ENCODE measurements at regions not wholly inside any gene's neighbourhood (a gene's known extent, or its start where the extent isn't known, plus 50 kb on each side); places are given as distances from the start of the nearest gene placed in this dataset.

DNA sequence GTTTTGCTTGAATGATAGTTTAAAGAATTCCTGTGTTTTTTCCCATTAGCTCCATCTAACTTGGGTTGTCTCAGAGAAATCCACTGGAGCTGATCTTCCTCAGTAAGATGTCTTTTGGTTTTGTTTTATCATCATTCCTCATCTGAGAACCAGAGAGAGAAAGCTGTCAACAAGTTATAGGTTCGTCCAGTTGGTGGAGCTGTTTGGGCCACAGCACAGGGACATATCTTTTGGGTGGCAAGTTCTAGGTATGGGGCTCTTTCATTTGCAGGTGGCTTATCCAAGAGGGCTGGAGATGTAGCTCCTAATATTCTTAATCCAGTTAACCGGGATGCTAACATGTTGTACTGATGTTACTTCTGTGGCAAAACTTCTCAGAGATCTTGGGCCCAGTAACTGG lies 174.2 kb downstream of the KCNRG start:
- Histone ChIP-seq H3K9me3 (replicated peaks) (no peaks in the 10 kb centered on the region), H3K27me3 (replicated peaks) (no peaks in the 10 kb centered on the region), H3K27ac (no peak overlapping the region), H3K36me3 (no peaks in the 10 kb centered on the region), H3K4me1 (replicated peaks) (no peaks in the 10 kb centered on the region), H3K4me3 (no peak overlapping the region)
- DNase-seq (ENCODE audit: low read depth in 1 of 2, low spot score in 2 of 2) = no peak

DNA sequence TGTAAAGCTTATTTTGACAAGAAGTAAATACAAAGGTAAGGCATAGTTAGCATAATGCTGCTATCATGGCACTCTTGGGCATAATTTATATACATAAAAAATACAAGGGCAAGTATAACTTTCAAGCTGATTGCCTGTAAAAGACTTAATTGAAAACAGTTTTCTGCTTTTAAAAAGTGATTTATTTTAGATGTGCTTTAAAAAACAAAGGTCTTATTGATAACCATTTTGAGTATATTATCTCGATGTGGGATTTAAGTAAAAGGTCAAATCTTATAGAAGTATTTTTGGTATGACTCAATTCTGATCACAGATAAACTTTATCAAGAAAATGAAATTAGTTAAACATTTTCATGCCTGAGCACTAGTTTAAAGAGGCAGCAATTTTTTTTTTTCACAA lies 175.8 kb downstream of the KCNRG start:
- H3K4me1 ChIP-seq (replicated peaks) = no peaks in the 10 kb centered on the region
- H3K27me3 ChIP-seq (replicated peaks) = no peaks in the 10 kb centered on the region
- DNase-seq (ENCODE audit: low read depth in 1 of 2, low spot score in 2 of 2) = no peak
- H3K27ac ChIP-seq = no peak overlapping the region
- H3K36me3 ChIP-seq = no peaks in the 10 kb centered on the region
- no peaks in the 10 kb centered on the region for H3K9me3 ChIP-seq (replicated peaks)
- no peak overlapping the region for H3K4me3 ChIP-seq

DNA sequence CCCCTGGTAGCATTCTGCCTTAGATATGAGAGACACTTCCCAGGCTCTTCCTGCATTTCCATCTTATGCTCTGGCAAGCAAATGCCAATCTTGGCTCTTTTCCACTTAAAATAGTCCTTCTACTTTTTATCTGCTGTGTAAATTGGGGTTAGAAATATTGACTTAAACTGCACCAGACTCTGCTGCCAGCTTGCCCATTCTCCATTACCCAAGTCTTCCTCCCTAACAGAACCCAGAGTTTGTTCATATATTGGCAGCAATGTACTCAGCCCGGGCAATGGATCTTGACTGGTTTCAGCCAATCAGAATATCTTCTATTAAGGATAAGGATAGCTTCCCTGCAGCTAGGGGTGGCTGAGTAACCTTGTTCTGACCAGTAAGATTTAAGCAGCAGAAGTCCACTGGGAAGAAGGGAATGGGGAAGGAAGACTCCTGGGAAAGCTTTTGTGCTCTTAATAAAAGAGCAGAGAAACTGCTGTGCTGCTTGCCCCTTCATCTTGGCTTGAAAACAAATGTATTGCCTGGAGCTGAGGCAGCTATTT lies 177.1 kb downstream of the KCNRG start:
- H3K9me3 ChIP-seq (replicated peaks) = no peaks in the 10 kb centered on the region
- H3K27ac ChIP-seq = no peak overlapping the region
- H3K36me3 ChIP-seq = no peaks in the 10 kb centered on the region
- H3K4me1 ChIP-seq (replicated peaks) = no peaks in the 10 kb centered on the region
- H3K4me3 ChIP-seq = no peak overlapping the region
- no peak for DNase-seq (ENCODE audit: low read depth in 1 of 2, low spot score in 2 of 2)
- H3K27me3 ChIP-seq (replicated peaks) = no peaks in the 10 kb centered on the region

DNA sequence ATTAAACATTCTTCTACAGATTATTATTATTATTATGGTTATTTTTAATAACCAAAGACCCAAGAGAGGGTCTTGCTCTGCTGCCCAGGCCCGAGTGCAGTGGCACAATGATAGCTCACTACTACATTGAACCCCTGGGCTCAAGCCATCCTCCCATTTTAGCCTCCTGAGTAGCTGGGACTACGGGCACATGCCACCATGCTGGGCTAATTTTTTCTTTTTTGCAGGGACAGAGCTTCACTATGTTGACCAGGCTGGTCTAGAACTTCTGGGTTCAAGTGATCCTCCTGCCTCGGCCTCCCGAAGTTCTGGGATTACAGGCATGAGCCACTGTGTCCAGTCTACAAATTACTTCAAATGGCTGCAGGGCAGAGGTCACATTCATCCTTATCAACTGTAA lies 179.8 kb downstream of the KCNRG start:
- H3K9me3 ChIP-seq (replicated peaks) = no peaks in the 10 kb centered on the region
- DNase-seq (ENCODE audit: low read depth in 1 of 2, low spot score in 2 of 2) = no peak
- no peaks in the 10 kb centered on the region for H3K4me1 ChIP-seq (replicated peaks)
- no peaks in the 10 kb centered on the region for H3K27me3 ChIP-seq (replicated peaks)
- no peaks in the 10 kb centered on the region for H3K36me3 ChIP-seq
- no peak overlapping the region for H3K27ac ChIP-seq
- H3K4me3 ChIP-seq = no peak overlapping the region

DNA sequence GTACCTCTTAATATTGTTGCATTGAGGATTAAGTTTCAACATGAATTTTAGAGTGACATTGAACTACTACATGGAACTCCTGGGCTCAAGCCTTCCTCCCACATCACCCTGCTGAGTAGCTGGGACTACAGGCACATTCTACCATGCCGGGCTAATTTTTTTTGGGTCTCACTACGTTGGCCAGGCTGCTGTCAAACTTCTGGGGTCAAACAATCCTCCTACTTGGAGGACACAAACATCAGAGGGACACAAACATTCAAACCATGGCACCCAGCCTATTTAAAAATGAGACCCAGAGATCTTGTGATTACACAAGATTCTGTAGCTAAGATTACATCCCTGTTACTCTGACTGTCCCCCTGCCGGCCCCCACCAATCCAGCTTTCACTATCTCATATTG lies 180.9 kb downstream of the KCNRG start:
- no peak overlapping the region for H3K4me3 ChIP-seq
- no peak overlapping the region for H3K27ac ChIP-seq
- H3K27me3 ChIP-seq (replicated peaks) = no peaks in the 10 kb centered on the region
- no peaks in the 10 kb centered on the region for H3K9me3 ChIP-seq (replicated peaks)
- no peaks in the 10 kb centered on the region for H3K36me3 ChIP-seq
- DNase-seq (ENCODE audit: low read depth in 1 of 2, low spot score in 2 of 2) = no peak
- no peaks in the 10 kb centered on the region for H3K4me1 ChIP-seq (replicated peaks)

DNA sequence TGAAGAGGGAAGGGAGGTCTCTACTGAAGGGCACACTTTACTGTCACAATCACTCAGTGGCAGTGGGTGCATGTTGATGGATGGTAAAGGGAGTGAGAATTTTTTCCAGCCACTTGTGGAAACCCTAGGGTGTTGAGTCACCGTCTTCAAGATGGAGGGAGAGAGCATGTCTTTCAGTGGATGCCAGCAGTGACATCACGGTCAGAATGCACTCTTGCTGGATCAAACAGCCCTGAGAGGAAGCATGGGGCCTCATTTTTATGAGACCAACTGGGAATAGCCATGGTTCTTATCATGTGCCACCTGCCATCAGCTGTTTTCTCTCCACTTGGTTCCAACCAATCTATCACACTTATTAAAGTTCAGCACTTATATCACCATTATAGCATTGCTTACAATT lies 182.5 kb downstream of the KCNRG start:
- no peaks in the 10 kb centered on the region for H3K9me3 ChIP-seq (replicated peaks)
- no peaks in the 10 kb centered on the region for H3K27me3 ChIP-seq (replicated peaks)
- no peak overlapping the region for H3K4me3 ChIP-seq
- H3K27ac ChIP-seq = no peak overlapping the region
- DNase-seq (ENCODE audit: low read depth in 1 of 2, low spot score in 2 of 2) = no peak
- H3K36me3 ChIP-seq = no peaks in the 10 kb centered on the region
- no peaks in the 10 kb centered on the region for H3K4me1 ChIP-seq (replicated peaks)

DNA sequence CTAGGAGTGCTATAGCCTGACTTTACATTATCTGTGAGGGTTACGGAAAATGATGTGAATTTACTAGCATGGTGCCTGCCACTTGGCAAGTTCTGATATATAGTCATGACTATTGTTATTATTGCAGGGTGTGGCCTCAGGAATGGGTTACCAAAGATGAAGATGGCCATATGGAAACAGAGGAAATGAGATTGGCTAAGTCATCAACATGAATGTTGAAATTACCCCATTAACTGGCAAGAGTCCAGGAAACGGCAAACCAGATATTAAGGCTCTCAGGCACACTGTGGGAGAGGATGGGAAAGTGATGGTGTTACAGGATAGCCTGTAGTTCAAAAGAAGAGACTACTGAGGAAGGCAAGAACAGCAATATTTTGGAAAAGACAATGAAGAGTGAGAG lies 183.3 kb downstream of the KCNRG start:
- H3K27me3 ChIP-seq (replicated peaks) = no peaks in the 10 kb centered on the region
- H3K9me3 ChIP-seq (replicated peaks) = no peaks in the 10 kb centered on the region
- no peak overlapping the region for H3K27ac ChIP-seq
- H3K36me3 ChIP-seq = no peaks in the 10 kb centered on the region
- no peak for DNase-seq (ENCODE audit: low read depth in 1 of 2, low spot score in 2 of 2)
- no peak overlapping the region for H3K4me3 ChIP-seq
- no peaks in the 10 kb centered on the region for H3K4me1 ChIP-seq (replicated peaks)

DNA sequence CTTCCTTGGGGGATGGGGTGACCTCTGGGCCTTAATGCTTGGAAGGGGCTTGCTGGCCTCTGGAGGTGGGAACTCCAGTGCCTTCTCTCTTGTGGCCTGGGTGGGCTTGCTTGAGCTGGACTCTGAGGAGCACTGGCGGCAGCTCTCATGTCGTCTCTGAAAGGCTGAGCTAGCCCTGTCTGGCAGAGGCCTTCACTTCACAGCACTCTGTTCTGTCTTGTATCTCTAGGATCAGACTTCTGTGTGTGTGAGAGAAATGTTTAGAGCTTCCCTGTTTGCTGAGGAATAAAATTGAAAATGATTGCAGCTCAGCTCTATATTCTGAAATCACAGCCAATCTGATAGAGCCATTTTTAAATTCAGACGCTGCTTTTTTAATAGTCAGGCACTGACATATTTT lies 185.3 kb downstream of the KCNRG start:
- Histone ChIP-seq H3K4me1 (replicated peaks) (no peaks in the 10 kb centered on the region), H3K9me3 (replicated peaks) (no peaks in the 10 kb centered on the region), H3K4me3 (no peak overlapping the region), H3K27me3 (replicated peaks) (no peaks in the 10 kb centered on the region), H3K27ac (no peak overlapping the region), H3K36me3 (no peaks in the 10 kb centered on the region)
- no peak for DNase-seq (ENCODE audit: low read depth in 1 of 2, low spot score in 2 of 2)

DNA sequence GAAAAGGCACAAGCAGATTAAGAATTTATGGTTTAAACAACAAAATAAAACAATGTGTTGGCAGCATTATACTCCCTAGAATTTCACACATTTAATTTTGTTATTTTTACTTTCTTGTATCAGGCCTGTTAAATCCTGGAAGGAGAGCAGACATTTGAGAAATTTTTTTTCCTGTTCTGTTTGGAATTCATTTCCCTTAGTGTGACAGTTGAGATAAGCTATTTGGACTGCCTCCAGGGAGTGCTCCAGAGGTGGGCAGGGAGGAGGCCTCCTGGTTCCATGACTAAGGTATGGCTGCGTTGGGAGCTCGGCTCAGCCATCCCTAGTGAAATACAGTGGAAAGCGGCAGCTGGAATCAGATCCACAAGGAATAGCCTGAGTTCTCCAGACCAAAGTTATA lies 185.7 kb downstream of the KCNRG start:
- no peak overlapping the region for H3K27ac ChIP-seq
- H3K4me3 ChIP-seq = no peak overlapping the region
- no peaks in the 10 kb centered on the region for H3K36me3 ChIP-seq
- H3K9me3 ChIP-seq (replicated peaks) = no peaks in the 10 kb centered on the region
- no peaks in the 10 kb centered on the region for H3K4me1 ChIP-seq (replicated peaks)
- DNase-seq (ENCODE audit: low read depth in 1 of 2, low spot score in 2 of 2) = no peak
- H3K27me3 ChIP-seq (replicated peaks) = no peaks in the 10 kb centered on the region

DNA sequence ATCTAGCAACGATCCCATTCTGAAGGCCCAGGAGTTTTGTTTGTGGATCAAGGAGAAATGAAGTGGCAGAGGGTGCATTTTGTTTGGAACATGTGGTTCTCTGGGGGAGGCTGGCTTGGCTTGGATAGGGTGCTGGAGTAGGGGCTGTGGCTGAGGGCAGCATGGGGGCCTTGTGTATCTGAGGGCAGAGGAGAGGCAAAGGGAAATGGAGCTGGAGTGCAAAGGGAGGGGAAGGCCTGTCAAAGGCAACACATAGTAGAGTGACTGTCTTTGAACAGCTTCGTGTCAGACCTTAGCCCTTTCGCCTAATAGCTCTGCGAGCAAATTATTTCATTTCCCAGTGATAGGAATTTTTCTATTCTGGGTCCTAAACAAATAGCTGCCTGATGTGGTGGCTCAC lies 187.2 kb downstream of the KCNRG start:
- no peaks in the 10 kb centered on the region for H3K4me1 ChIP-seq (replicated peaks)
- no peak for DNase-seq (ENCODE audit: low read depth in 1 of 2, low spot score in 2 of 2)
- H3K4me3 ChIP-seq = no peak overlapping the region
- no peak overlapping the region for H3K27ac ChIP-seq
- H3K27me3 ChIP-seq (replicated peaks) = no peaks in the 10 kb centered on the region
- H3K9me3 ChIP-seq (replicated peaks) = no peaks in the 10 kb centered on the region
- H3K36me3 ChIP-seq = no peaks in the 10 kb centered on the region

DNA sequence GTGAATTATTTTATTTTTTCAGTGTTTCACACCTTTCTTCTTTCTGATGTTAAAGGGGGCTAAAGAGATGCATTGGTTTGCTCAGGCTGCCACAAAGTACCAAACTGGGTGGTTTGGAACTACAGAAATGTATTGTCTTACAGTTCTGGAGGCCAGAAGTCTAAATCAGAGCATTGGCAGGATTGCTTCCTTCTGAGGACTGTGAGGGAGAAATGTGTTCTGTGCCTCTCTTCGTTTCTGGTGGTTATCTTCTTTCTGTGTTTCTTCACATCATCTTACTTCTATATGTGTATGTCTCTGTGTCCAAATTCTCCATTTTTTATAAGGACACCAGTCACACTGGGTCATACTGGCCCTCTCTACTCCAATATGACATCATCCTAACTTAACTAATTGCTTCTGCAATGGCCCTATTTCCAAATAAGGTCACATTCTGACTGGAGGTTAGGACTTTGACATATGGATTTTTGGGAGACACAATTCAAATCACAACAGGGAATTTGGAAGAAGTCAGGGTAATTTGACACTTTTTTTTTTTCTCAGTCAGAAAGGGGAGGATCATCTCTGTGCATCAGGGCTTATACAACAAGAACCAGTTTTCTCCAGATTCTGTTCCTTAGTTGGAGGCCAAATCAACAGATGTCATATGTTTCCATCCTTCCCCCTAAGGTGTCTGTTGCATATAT lies 188.2 kb downstream of the KCNRG start:
- H3K27me3 ChIP-seq (replicated peaks) = no peaks in the 10 kb centered on the region
- H3K4me3 ChIP-seq = no peak overlapping the region
- no peaks in the 10 kb centered on the region for H3K9me3 ChIP-seq (replicated peaks)
- no peak for DNase-seq (ENCODE audit: low read depth in 1 of 2, low spot score in 2 of 2)
- H3K4me1 ChIP-seq (replicated peaks) = peaks cover 3% of the 10 kb centered on the region
- H3K27ac ChIP-seq = no peak overlapping the region
- H3K36me3 ChIP-seq = no peaks in the 10 kb centered on the region

DNA sequence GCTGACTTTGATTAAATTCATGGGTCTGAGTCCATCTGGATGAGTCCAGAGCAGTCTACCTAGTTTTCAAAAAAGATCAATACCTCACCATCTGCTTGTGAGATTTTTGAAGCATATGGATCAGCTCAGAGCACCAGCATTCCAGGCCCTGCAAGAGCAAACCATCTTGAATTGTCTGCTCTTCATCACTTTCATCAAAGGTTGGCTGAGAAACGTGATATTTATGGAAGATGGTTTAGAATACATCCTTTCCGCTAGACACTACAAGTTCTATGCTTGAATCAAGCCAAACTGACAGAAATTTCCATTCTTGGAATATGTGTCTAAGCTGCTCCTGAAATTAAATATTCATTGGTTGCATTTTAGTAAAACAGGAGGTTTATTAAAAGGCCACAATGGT lies 190.3 kb downstream of the KCNRG start:
- H3K4me1 ChIP-seq (replicated peaks) = peaks cover 12% of the 10 kb centered on the region
- H3K4me3 ChIP-seq = no peak overlapping the region
- no peaks in the 10 kb centered on the region for H3K27me3 ChIP-seq (replicated peaks)
- H3K27ac ChIP-seq = no peak overlapping the region
- no peak for DNase-seq (ENCODE audit: low read depth in 1 of 2, low spot score in 2 of 2)
- no peaks in the 10 kb centered on the region for H3K36me3 ChIP-seq
- H3K9me3 ChIP-seq (replicated peaks) = no peaks in the 10 kb centered on the region

DNA sequence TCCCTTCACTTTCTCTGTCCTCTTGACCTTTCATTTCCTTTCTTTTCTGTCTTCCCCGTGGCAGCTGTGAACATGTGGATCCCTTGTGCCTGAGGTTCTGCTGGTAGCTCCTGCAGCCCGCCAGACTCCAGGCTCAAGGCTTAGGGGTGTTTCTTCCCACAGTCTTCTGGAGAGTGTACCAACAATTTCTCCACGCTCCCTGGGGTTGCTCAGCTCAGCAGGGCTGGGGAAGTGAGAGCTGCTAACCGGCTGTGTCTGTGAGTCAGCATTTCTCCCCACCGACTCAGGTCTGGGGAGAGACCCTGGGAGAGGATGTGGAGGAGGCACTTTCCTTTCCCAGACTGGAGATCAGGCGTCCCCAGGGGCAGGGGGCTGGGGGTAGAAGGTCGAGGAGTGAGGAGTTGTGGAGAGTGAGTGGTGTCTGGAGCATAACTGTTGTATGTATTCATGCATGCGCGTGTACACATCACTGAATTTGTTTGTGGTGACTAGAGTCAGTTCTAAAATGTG lies 193.6 kb downstream of the KCNRG start:
- peak; percentile 46 to 50 for DNase-seq (ENCODE audit: low read depth in 1 of 2, low spot score in 2 of 2)
- Histone ChIP-seq H3K36me3 (no peaks in the 10 kb centered on the region), H3K9me3 (replicated peaks) (no peaks in the 10 kb centered on the region), H3K4me3 (peak overlapping the region; percentile 13; the same call in 1 of the 2 replicates), H3K4me1 (replicated peaks) (peaks cover 12% of the 10 kb centered on the region), H3K27me3 (replicated peaks) (no peaks in the 10 kb centered on the region), H3K27ac (peak overlapping the region; percentile 24; the same call in 1 of the 2 replicates)

DNA sequence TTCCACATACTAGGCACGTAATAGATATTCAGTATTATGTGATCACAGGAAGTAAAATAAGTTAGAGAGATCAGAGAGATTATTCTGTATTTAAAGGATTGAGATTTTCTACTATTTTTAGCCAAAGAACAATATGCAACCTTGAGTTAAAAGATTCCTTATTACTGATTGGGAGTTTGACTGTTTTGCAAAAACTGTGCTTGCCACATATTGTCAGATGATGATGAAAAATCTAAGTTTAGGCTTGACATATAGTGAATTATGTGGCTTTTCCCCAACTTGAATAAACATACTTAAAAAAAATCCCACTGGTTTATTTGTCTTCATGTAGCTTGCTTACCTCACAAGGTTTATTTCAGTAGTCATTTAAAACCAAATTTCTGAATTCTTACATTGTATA lies 194.4 kb downstream of the KCNRG start:
- no peak for DNase-seq (ENCODE audit: low read depth in 1 of 2, low spot score in 2 of 2)
- Histone ChIP-seq H3K4me3 (no peak overlapping the region), H3K27ac (no peak overlapping the region), H3K4me1 (replicated peaks) (peaks cover 12% of the 10 kb centered on the region), H3K36me3 (no peaks in the 10 kb centered on the region), H3K27me3 (replicated peaks) (no peaks in the 10 kb centered on the region), H3K9me3 (replicated peaks) (no peaks in the 10 kb centered on the region)

DNA sequence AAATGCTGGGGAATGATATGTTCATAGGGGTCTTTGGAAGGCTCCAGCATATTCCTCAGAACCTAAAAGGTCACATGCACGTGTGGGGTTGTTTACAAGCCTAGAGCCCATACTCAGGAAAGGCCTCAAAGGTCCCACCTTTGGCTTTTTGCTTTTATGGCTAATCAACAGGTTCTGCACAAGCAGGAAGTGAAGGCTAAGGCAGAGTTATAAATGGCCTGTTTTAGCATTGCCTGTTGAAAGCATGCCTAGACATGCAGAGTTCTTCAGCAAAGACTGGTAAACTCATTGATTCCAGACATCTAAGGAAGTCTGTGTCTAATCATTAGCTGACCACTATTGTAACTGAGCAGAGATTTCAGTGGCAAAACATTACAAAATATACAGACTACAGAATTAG lies 198.3 kb downstream of the KCNRG start:
- no peak overlapping the region for H3K27ac ChIP-seq
- no peak overlapping the region for H3K4me3 ChIP-seq
- DNase-seq (ENCODE audit: low read depth in 1 of 2, low spot score in 2 of 2) = no peak
- H3K36me3 ChIP-seq = no peaks in the 10 kb centered on the region
- no peaks in the 10 kb centered on the region for H3K9me3 ChIP-seq (replicated peaks)
- H3K27me3 ChIP-seq (replicated peaks) = no peaks in the 10 kb centered on the region
- H3K4me1 ChIP-seq (replicated peaks) = peaks cover 7% of the 10 kb centered on the region

All from SJSA1 (cell line).